CD14-positive monocyte (primary cell): ENCODE measurements at regions not wholly inside any gene's neighbourhood (a gene's known extent, or its start where the extent isn't known, plus 50 kb on each side); places are given as distances from the start of the nearest gene placed in this dataset.

ENCODE experiments used
- DNase-seq, 3 donors: peaks; one replicate each; pipeline ENCODE4 v3.0.0-alpha.2; 2011 to 2022
- H2AFZ ChIP-seq: 2 replicates; pipeline ENCODE4 v1.6.0; 2012; ENCODE audit warnings: mild to moderate bottlenecking, low read depth, low read length, inconsistent platforms; ENCODE audit not compliant: insufficient read depth, poor library complexity, severe bottlenecking
- H3K27ac ChIP-seq, 2 donors: 1 replicate in 1 of 2; 2 replicates in 1 of 2; pipeline ENCODE4 v1.5.1; 2012 to 2013; ENCODE audit warnings: low read length in 2 of 2, control low read depth in 1 of 2, inconsistent platforms in 1 of 2, low read depth in 1 of 2, mild to moderate bottlenecking in 1 of 2
- H3K27me3 ChIP-seq, 2 donors: one replicate each; pipeline versions ENCODE4 v1.6.0 to v1.6.1; 2011 to 2013; ENCODE audit warnings: low read length in 2 of 2; ENCODE audit not compliant: control insufficient read depth in 2 of 2, insufficient read depth in 2 of 2
- H3K36me3 ChIP-seq, 2 donors: replicated peaks in 1 of 2; 1 replicate in 1 of 2; 2 replicates in 1 of 2; pipeline versions ENCODE4 v1.5.1 to v1.6.1; 2012 to 2013; ENCODE audit warnings: low read length in 2 of 2, control low read depth in 1 of 2, inconsistent platforms in 1 of 2, mild to moderate bottlenecking in 1 of 2; ENCODE audit not compliant: insufficient read depth in 2 of 2, control insufficient read depth in 1 of 2
- H3K4me1 ChIP-seq, 2 donors: 1 replicate in 1 of 2; 2 replicates in 1 of 2; pipeline versions ENCODE4 v1.5.1 to v1.6.1; 2012 to 2013; ENCODE audit warnings: low read length in 2 of 2, control low read depth in 1 of 2, inconsistent platforms in 1 of 2, mild to moderate bottlenecking in 1 of 2, moderate library complexity in 1 of 2; ENCODE audit not compliant: insufficient read depth in 2 of 2, control insufficient read depth in 1 of 2
- H3K4me2 ChIP-seq: replicated peaks from 2 replicates; pipeline ENCODE3; 2012; ENCODE audit warnings: low read length, moderate library complexity, mild to moderate bottlenecking; ENCODE audit not compliant: poor library complexity, severe bottlenecking; ENCODE audit errors: extremely low read depth
- H3K4me3 ChIP-seq, 3 experiments: fragments of 200-600 bp in 1 of 3; sonication (generic) in 1 of 3; replicated peaks in 1 of 3; 1 replicate in 2 of 3; 2 replicates in 1 of 3; pipeline ENCODE4 v1.5.1; 2011 to 2013; ENCODE audit warnings: low read length in 3 of 3, mild to moderate bottlenecking in 3 of 3, control low read depth in 2 of 3, low read depth in 2 of 3, inconsistent platforms in 1 of 3, moderate library complexity in 1 of 3
- H3K79me2 ChIP-seq: 2 replicates; pipeline ENCODE4 v1.6.0; 2012; ENCODE audit warnings: mild to moderate bottlenecking, control low read depth, inconsistent platforms, low read length, moderate library complexity; ENCODE audit not compliant: insufficient read depth
- H3K9ac ChIP-seq: 2 replicates; pipeline ENCODE4 v1.6.0; 2017; ENCODE audit warnings: low read length, mild to moderate bottlenecking; ENCODE audit not compliant: insufficient read depth, poor library complexity, severe bottlenecking
- H3K9me3 ChIP-seq, 2 donors: replicated peaks in 1 of 2; 1 replicate in 1 of 2; 2 replicates in 1 of 2; pipeline versions ENCODE4 v1.5.1 to v1.6.1; 2012 to 2013; ENCODE audit warnings: low read length in 2 of 2, control low read depth in 1 of 2; ENCODE audit not compliant: control insufficient read depth in 1 of 2, insufficient read depth in 1 of 2
- H4K20me1 ChIP-seq: 2 replicates; pipeline ENCODE4 v1.6.0; 2012; ENCODE audit warnings: mild to moderate bottlenecking, low read length, control low read depth, moderate library complexity; ENCODE audit not compliant: insufficient read depth
- H3K27ac Mint-ChIP-seq, 7 donors: one replicate each; pipeline ENCODE4 v1.8.0; 2020; ENCODE audit warnings: mild to moderate bottlenecking in 7 of 7, mixed read lengths in 7 of 7, moderate library complexity in 6 of 7, inconsistent platforms in 2 of 7
- H3K27me3 Mint-ChIP-seq, 3 donors: one replicate each; pipeline ENCODE4 v1.8.0; 2021 to 2022; ENCODE audit warnings: low read depth in 3 of 3, mild to moderate bottlenecking in 3 of 3, mixed read lengths in 3 of 3, moderate library complexity in 3 of 3, inconsistent platforms in 1 of 3
- H3K36me3 Mint-ChIP-seq, 2 donors: one replicate each; pipeline ENCODE4 v1.8.0; 2020; ENCODE audit warnings: mixed read lengths in 2 of 2, inconsistent platforms in 1 of 2, mild to moderate bottlenecking in 1 of 2
- H3K4me1 Mint-ChIP-seq: one replicate; pipeline ENCODE4 v1.8.0; 2020; ENCODE audit warnings: mild to moderate bottlenecking, mixed read lengths
- H3K4me3 Mint-ChIP-seq, 2 donors: one replicate each; pipeline ENCODE4 v1.8.0; 2020; ENCODE audit warnings: mild to moderate bottlenecking in 2 of 2, mixed read lengths in 2 of 2, moderate library complexity in 1 of 2
- H3K9me3 Mint-ChIP-seq, 7 donors: one replicate each; pipeline ENCODE4 v1.8.0; 2020 to 2022; ENCODE audit warnings: mixed read lengths in 7 of 7, mild to moderate bottlenecking in 6 of 7, moderate library complexity in 6 of 7, inconsistent platforms in 2 of 7
- CTCF ChIP-seq: fragments of 200-600 bp; IDR thresholded peaks from one replicate; pipeline ENCODE4 v1.8.0; 2022; ENCODE audit warnings: antibody characterized with exemption, mild to moderate bottlenecking
- WGBS: methylation state at CpG from one replicate; pipeline ENCODE4 v1.1.5; 2013; ENCODE audit warnings: missing lambda C conversion rate; ENCODE audit not compliant: insufficient coverage; 5-methylcytosine and 5-hydroxymethylcytosine counted together
- intact Hi-C, 2 donors: fragments of 100-400 bp; cut with micrococcal nuclease; formaldehyde crosslinking; loops; one replicate each; pipeline versions ENCODE4 v1.15.0 to v1.15.1; 2023

DNA sequence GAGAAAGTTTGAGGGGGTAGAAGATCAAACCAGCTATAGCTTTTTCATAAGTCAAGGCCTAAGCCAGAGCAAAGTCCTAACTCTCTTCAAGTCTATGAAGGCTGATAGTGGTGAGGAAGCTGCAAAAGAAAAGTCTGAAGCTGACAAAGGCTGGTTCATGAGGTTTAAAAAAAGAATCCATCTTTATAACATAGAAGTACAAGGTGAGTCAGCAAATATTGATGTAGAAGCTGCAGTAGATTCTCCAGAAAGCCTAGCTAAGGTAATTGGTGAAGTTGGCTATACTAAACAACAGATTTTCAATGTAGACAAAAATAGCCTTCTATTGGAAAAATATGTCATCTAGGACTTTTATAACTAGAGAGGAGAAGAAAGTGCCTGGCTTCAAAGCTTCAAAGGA lies 141.4 kb upstream of the ZNF521 start:
- DNase-seq: no peak
- Histone ChIP-seq H3K9ac (no peak overlapping the region), H3K27ac (no peak overlapping the region), H3K27me3 (no peaks in the 10 kb centered on the region), H3K4me3 (no peak overlapping the region), H3K79me2 (no peaks in the 10 kb centered on the region), H3K36me3 (no peaks in the 10 kb centered on the region), H3K9me3 (no peaks in the 10 kb centered on the region), H4K20me1 (no peaks in the 10 kb centered on the region), H3K4me2 (no peak overlapping the region), H2AFZ (no peak overlapping the region), H3K4me1 (no peaks in the 10 kb centered on the region)
- H3K36me3 Mint-ChIP-seq: no peaks in the 10 kb centered on the region
- no peak overlapping the region for H3K27ac Mint-ChIP-seq
- H3K4me3 Mint-ChIP-seq: no peak overlapping the region
- TF ChIP-seq CTCF: no peak
- intact Hi-C loops: no loop called here
- H3K9me3 Mint-ChIP-seq: peaks cover 0 to 4% (median 2%) of the 10 kb centered on the region in 7 donors
- no peaks in the 10 kb centered on the region for H3K4me1 Mint-ChIP-seq
- H3K27me3 Mint-ChIP-seq: no peaks in the 10 kb centered on the region

DNA sequence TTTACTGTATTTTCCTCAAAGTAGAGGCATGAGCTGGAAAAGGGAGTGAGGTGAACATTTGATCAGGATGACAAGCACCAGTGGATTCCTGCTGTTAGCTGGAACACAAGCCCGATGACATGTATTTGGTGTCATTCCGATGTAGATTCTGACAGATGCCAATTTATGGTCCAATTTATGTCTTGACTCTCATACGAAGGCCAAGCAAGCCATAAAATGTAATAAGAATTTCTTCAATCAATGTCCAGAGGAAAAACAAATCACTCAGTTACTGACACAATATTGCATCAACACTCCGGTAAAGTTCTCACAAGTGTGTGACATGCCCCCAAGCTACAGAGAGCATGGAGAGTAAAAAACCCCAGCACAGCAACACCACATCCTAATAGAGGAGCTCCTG lies 138.3 kb upstream of the ZNF521 start:
- H3K36me3 ChIP-seq: no peaks in the 10 kb centered on the region
- no peak overlapping the region for H3K4me3 Mint-ChIP-seq

More for the DNA sequence above, 138.3 kb upstream of the ZNF521 start:
- peaks cover 0 to 5% (median 0%) of the 10 kb centered on the region in 7 donors for H3K9me3 Mint-ChIP-seq
- no peak overlapping the region for H3K27ac Mint-ChIP-seq
- Histone ChIP-seq H4K20me1 (no peaks in the 10 kb centered on the region), H3K27ac (no peak overlapping the region), H3K79me2 (no peaks in the 10 kb centered on the region), H3K9ac (no peak overlapping the region), H2AFZ (no peak overlapping the region), H3K4me1 (no peaks in the 10 kb centered on the region), H3K9me3 (no peaks in the 10 kb centered on the region), H3K4me3 (no peak overlapping the region), H3K4me2 (no peak overlapping the region), H3K27me3 (no peaks in the 10 kb centered on the region)
- no peak for TF ChIP-seq CTCF
- DNase-seq: no peak
- intact Hi-C loops: no loop called here
- 89% methylated on average over 3 of the region's 4 CpGs for WGBS
- no peaks in the 10 kb centered on the region for H3K27me3 Mint-ChIP-seq
- H3K36me3 Mint-ChIP-seq: no peaks in the 10 kb centered on the region
- no peaks in the 10 kb centered on the region for H3K4me1 Mint-ChIP-seq
